ENCODE measurements at regions not wholly inside any gene's neighbourhood (a gene's known extent, or its start where the extent isn't known, plus 50 kb on each side); places are given as distances from the start of the nearest gene placed in this dataset.
"Not testable (repeated sequence)": the region's sequence is repeated elsewhere in the genome, so short reads cannot be mapped to it uniquely, and the experiment has no call there.

DNA sequence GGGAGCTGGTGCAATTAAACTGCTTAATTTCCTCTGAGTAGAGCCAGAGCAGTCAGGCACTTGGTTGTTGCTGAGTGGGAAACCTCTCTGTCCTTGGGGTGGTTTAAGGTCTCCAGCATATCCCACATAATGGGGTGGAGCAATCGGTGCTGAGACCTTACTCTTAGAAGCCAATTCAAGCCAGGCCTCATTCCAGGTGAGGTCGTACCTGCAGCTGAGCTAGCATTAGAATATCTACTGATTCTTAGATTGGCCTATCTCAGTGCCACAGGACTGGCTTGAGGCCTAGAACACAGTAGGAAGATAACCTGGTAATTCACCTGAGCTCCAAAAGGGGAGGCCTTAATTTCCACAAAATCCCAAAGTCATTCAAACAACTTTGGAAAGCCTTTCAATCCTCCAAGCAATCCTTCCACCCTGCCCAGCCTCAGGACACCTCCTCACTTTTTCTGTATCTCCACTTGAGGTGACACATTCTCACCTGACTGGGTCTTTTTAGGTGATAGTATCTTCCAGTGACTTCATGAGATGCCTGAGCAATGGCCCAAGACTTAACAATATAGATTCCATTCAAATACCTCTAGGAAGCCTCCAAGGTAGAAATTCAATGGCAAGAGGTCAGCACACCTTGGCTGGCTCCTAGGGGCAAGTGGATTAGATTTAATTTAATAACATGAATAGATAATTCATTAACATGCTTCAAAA lies 91.0 kb downstream of the FEM1C start:
- H3K9me3 Mint-ChIP-seq = no peaks in the 10 kb centered on the region
- peaks cover 5% of the 10 kb centered on the region for H3K27me3 Mint-ChIP-seq

DNA sequence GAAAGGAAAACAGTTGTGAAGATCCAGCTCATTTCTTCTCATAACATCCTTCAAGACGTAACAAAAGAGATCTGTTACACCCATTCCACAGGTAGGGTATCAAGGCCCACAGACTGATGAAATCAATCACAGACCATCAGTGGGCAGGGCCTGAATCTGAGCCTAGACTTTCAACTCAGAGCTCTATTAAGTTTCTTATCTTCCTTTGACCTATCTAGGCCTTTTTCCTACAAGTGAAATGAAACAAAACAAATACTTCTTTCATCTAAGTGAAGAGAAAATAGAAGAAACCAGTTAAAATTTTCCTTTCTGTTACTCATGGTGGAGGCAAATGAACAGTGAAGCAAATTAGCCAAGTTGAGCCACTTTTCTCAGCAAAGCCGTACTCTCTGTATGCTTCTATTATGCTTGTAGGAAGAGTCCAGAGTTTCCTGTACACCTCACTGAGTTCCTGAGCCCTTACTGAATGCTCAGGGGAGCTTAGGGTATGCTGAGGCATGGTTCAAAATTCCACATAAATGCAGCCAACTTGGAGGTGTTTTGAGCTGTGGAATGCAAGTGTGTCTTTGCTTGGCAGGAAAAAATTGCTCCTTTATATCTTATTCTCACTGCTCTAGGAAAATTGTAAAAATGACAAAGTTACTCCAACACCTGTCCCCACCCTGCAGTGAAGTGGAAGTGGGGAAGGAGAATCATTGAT lies 91.9 kb downstream of the FEM1C start:
- ATAC-seq (ENCODE audit: low read depth) (no peak), DNase-seq (no peak)
- H3K27ac Mint-ChIP-seq = no peak overlapping the region
- no peaks in the 10 kb centered on the region for H3K4me1 Mint-ChIP-seq
- no peaks in the 10 kb centered on the region for H3K9me3 Mint-ChIP-seq
- peaks cover 5% of the 10 kb centered on the region for H3K27me3 Mint-ChIP-seq
- H3K36me3 Mint-ChIP-seq = no peaks in the 10 kb centered on the region
- H3K4me3 Mint-ChIP-seq = no peak overlapping the region
- POLR2A ChIA-PET = no interaction called here

More for the DNA sequence above, 91.0 kb downstream of the FEM1C start:
- H3K36me3 Mint-ChIP-seq = no peaks in the 10 kb centered on the region
- H3K27ac Mint-ChIP-seq = no peak overlapping the region
- POLR2A ChIA-PET = no interaction called here
- DNase-seq = no peak
- no peak overlapping the region for H3K4me3 Mint-ChIP-seq
- no peak for ATAC-seq (ENCODE audit: low read depth)
- H3K4me1 Mint-ChIP-seq = no peaks in the 10 kb centered on the region

DNA sequence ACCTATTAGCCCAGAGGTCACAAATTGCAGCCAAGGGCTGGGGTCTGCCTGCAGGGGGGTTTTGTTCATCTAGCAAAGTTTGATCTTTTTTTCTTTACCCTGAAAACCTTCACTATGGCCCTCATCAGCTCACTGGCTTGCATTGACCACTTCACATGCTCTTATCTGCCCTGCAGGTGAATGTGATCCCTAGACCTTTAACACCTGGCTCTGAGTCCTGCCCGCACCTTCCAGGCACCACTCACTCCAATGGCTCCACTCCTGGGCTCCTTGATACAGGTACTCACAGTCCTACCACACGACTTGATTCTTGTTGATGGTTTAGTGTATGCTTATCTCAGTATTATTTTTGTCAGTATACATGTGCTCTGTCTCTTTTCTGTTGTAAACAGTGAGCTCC lies 92.5 kb downstream of the FEM1C start:
- no peak overlapping the region for H3K4me3 Mint-ChIP-seq
- H3K4me1 Mint-ChIP-seq = no peaks in the 10 kb centered on the region
- ATAC-seq (ENCODE audit: low read depth) (no peak), DNase-seq (no peak)
- POLR2A ChIA-PET = no interaction called here
- H3K27me3 Mint-ChIP-seq = peaks cover 5% of the 10 kb centered on the region
- no peaks in the 10 kb centered on the region for H3K36me3 Mint-ChIP-seq
- no peak overlapping the region for H3K27ac Mint-ChIP-seq
- H3K9me3 Mint-ChIP-seq = no peaks in the 10 kb centered on the region

GRCh38 chr5:115450741-115451140 lies 93.8 kb downstream of the FEM1C start:
- H3K27me3 Mint-ChIP-seq = peaks cover 2% of the 10 kb centered on the region
- no peak for DNase-seq
- H3K27ac Mint-ChIP-seq = no peak overlapping the region
- POLR2A ChIA-PET = no interaction called here
- H3K36me3 Mint-ChIP-seq = no peaks in the 10 kb centered on the region
- H3K9me3 Mint-ChIP-seq = no peaks in the 10 kb centered on the region
- no peak for ATAC-seq (ENCODE audit: low read depth)
- H3K4me3 Mint-ChIP-seq = no peak overlapping the region
- no peaks in the 10 kb centered on the region for H3K4me1 Mint-ChIP-seq

DNA sequence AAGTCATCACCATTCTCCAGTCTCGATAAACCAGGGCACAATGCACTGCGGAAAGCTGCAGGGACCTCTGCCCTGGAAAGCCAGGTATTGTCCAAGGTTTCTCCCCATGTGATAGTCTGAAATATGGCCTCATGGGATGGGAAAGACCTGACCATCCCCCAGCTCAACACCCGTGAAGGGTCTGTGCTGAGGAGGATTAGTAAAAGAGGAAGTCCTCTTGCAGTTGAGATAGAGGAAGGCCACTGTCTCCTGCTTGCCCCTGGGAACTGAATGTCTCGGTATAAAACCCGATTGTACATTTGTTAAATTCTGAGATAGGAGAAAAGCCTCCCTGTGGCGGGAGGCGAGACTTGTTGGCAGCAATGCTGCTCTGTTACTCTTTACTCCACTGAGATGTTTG lies 95.9 kb downstream of the FEM1C start:
- H3K9me3 Mint-ChIP-seq; POLR2A ChIA-PET; H3K27ac Mint-ChIP-seq; H3K4me3 Mint-ChIP-seq; H3K4me1 Mint-ChIP-seq; DNase-seq; ATAC-seq (ENCODE audit: low read depth); H3K36me3 Mint-ChIP-seq: not testable (repeated sequence)
- H3K27me3 Mint-ChIP-seq = peaks cover 14% of the 10 kb centered on the region

- H3K4me1 Mint-ChIP-seq = no peaks in the 10 kb centered on the region
- H3K36me3 Mint-ChIP-seq = no peaks in the 10 kb centered on the region
- H3K4me3 Mint-ChIP-seq = no peak overlapping the region
- POLR2A ChIA-PET = no interaction called here
- H3K27ac Mint-ChIP-seq = no peak overlapping the region
- peaks cover 12% of the 10 kb centered on the region for H3K27me3 Mint-ChIP-seq
- no peak for DNase-seq
- H3K9me3 Mint-ChIP-seq = peaks cover 14% of the 10 kb centered on the region
- no peak for ATAC-seq (ENCODE audit: low read depth)
These were observed 103.7 kb downstream of the FEM1C start for GRCh38 chr5:115440782-115441451.

DNA sequence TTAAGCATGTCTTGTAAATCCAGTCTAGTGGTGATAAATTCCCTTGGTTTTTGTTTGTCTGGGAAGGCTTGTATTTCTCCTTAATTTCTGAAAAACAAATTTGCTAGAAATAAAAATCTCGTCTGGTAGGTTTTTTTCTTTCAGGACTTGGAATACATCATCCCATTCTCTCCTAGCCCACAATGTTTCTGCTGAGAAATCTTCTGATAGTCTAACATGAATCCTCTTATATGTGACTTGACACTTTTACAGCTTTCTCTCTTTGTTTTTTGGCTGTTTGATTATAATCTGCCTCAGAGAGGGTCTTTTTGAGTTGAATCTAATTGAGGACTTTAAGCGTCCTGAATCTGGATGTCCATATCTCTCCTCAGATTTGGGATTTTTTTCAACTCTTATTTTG lies 104.9 kb downstream of the FEM1C start:
- Mint-ChIP-seq H3K27ac (no peak overlapping the region), H3K27me3 (peaks cover 6% of the 10 kb centered on the region), H3K4me3 (no peak overlapping the region), H3K4me1 (no peaks in the 10 kb centered on the region), H3K36me3 (no peaks in the 10 kb centered on the region), H3K9me3 (peaks cover 14% of the 10 kb centered on the region)
- ATAC-seq (ENCODE audit: low read depth) (no peak), DNase-seq (no peak)
- POLR2A ChIA-PET = no interaction called here

DNA sequence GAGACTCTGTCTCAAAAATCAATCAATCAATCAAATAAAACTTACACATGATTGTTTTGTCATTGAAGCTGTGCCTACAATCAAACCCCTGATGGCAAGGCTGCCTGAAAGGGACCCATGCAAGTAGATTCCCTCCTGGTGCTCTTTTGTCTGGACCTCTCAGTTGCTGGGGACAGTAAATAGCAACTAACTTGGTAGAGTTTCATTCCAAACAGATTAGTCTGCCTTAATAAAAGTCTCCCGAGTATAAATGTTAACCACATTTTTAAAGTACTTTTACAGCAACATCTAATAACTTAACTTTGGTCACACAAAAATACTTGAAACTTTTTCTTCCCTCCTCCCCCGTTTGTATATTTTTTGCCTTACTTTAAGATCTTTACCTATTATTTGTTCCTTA lies 105.5 kb downstream of the FEM1C start:
- peaks cover 14% of the 10 kb centered on the region for H3K9me3 Mint-ChIP-seq
- no peak for ATAC-seq (ENCODE audit: low read depth)
- H3K27ac Mint-ChIP-seq = no peak overlapping the region
- H3K27me3 Mint-ChIP-seq = peaks cover 3% of the 10 kb centered on the region
- POLR2A ChIA-PET = no interaction called here
- no peak overlapping the region for H3K4me3 Mint-ChIP-seq
- H3K36me3 Mint-ChIP-seq = no peaks in the 10 kb centered on the region
- H3K4me1 Mint-ChIP-seq = no peaks in the 10 kb centered on the region
- no peak for DNase-seq

DNA sequence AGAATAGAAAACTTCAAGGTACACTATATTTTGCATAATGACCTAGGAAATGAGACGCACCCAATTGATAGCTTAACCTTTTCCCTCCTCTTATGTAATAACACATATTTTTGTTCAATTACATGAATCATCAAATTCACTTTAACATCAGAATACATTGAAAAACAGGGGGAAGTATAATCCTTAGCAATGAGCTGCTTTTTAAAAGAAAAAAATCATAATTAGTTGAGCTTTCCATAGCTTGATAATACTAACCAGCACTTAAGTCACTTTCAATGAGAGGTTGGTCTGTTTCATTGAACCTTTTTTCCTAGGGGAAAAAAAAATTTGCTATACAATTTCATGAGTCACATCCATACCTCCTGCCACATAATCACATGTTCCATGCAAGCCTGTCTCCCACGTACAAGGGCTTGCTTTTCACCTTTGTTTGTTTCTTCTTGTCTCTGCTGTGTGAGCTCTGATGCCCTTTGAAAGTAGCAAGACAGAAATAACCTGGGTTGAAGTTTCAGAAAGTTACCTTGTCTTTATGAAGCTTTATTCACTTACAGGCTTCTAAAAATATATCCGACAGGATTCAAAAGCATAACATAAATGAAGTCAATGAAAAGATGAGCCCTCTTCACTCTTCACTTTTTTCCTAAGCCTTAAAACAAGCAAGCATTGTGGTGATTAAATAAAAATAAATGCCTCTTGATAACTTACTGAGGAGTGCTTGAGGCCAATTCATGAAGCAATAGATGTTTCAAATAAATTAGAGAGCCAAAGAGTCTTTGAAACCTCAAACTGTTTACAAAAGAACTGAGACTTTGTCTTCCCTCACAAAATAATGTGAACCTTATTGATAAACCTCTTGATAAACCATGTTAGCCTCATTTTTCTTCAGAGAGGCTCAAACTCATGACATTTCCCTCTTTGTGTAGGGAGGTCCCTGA lies 108.5 kb downstream of the FEM1C start:
- peaks cover 11% of the 10 kb centered on the region for H3K9me3 Mint-ChIP-seq
- DNase-seq = no peak
- POLR2A ChIA-PET = no interaction called here
- no peak overlapping the region for H3K27ac Mint-ChIP-seq
- no peak overlapping the region for H3K4me3 Mint-ChIP-seq
- no peaks in the 10 kb centered on the region for H3K36me3 Mint-ChIP-seq
- peaks cover 5% of the 10 kb centered on the region for H3K27me3 Mint-ChIP-seq
- ATAC-seq (ENCODE audit: low read depth) = no peak
- H3K4me1 Mint-ChIP-seq = no peaks in the 10 kb centered on the region

GRCh38 chr5:115435065-115435777 lies 109.4 kb downstream of the FEM1C start:
- Mint-ChIP-seq H3K9me3 (peaks cover 11% of the 10 kb centered on the region), H3K4me3 (no peak overlapping the region), H3K4me1 (no peaks in the 10 kb centered on the region), H3K27me3 (peaks cover 5% of the 10 kb centered on the region), H3K36me3 (no peaks in the 10 kb centered on the region), H3K27ac (no peak overlapping the region)
- ATAC-seq (ENCODE audit: low read depth) (no peak), DNase-seq (no peak)
- POLR2A ChIA-PET = no interaction called here

- no peak for ATAC-seq (ENCODE audit: low read depth)
- Mint-ChIP-seq H3K4me3 (no peak overlapping the region), H3K27me3 (peaks cover 5% of the 10 kb centered on the region), H3K4me1 (no peaks in the 10 kb centered on the region), H3K27ac (no peak overlapping the region), H3K9me3 (peaks cover 7% of the 10 kb centered on the region), H3K36me3 (no peaks in the 10 kb centered on the region)
- POLR2A ChIA-PET = no interaction called here
- DNase-seq = no peak
These were observed 110.7 kb downstream of the FEM1C start for GRCh38 chr5:115433918-115434317.

DNA sequence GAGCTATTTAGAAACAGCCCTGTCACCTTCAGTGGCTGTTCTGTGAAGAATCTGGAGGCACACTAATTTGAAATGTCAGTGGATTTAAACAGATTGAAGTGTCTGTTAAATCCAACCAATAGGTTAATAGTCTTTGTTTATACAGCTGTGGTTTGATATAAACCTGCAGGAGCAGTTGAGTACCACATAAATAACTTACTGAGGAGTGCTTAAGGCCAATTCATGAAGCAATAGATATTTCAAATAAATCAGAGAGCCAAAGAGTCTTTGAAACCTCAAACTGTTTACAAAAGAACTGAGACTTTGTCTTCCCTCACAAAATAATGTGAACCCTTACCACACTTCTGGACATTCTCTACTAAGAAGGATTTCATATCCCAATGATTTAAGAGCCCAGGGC lies 111.9 kb downstream of the FEM1C start:
- DNase-seq = no peak
- POLR2A ChIA-PET = no interaction called here
- H3K4me1 Mint-ChIP-seq = no peaks in the 10 kb centered on the region
- H3K27me3 Mint-ChIP-seq = peaks cover 7% of the 10 kb centered on the region
- H3K36me3 Mint-ChIP-seq = no peaks in the 10 kb centered on the region
- no peak overlapping the region for H3K27ac Mint-ChIP-seq
- ATAC-seq (ENCODE audit: low read depth) = no peak
- H3K4me3 Mint-ChIP-seq = no peak overlapping the region
- H3K9me3 Mint-ChIP-seq = peaks cover 1% of the 10 kb centered on the region

DNA sequence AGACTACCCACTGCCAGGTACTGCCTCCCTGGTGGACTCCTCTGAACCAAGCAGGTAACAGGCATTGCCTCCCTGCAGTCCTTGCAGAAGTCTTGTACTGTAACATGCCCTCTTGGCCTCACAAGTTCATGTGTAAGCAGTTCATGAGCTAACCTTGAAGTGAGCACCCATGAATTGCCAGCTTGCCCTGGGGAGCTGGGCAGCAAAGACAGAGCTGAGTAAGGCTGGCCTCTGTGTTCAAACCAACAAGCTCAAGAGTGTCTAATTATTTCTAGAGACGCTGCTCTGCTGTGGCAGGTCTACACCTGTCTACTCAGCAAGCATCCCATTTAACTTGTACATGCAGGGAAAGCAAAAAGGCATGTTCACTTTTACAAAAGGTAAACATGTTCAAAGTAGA lies 113.5 kb downstream of the FEM1C start:
- no peaks in the 10 kb centered on the region for H3K36me3 Mint-ChIP-seq
- POLR2A ChIA-PET = no interaction called here
- ATAC-seq (ENCODE audit: low read depth) (no peak), DNase-seq (no peak)
- no peak overlapping the region for H3K4me3 Mint-ChIP-seq
- no peaks in the 10 kb centered on the region for H3K9me3 Mint-ChIP-seq
- no peaks in the 10 kb centered on the region for H3K4me1 Mint-ChIP-seq
- peaks cover 8% of the 10 kb centered on the region for H3K27me3 Mint-ChIP-seq
- no peak overlapping the region for H3K27ac Mint-ChIP-seq

Data from activated naive CD8-positive, alpha-beta T cell treated with anti-CD3 and anti-CD28 coated beads, Interleukin-2, amount 10 ng/mL, durations not matched to agents 7 days and 5 days (primary cell).